GM19397 (cell line): ENCODE measurements at regions not wholly inside any gene's neighbourhood (a gene's known extent, or its start where the extent isn't known, plus 50 kb on each side); places are given as distances from the start of the nearest gene placed in this dataset.
"Not testable (repeated sequence)": the region's sequence is repeated elsewhere in the genome, so short reads cannot be mapped to it uniquely, and the experiment has no call there.

Experiments
- ATAC-seq: cut with Tn5 transposase; IDR thresholded peaks from one replicate; pipeline ENCODE4 v1.9.1; 2021; ENCODE audit warnings: mild to moderate bottlenecking, moderate library complexity; ENCODE audit not compliant: unreplicated experiment

DNA sequence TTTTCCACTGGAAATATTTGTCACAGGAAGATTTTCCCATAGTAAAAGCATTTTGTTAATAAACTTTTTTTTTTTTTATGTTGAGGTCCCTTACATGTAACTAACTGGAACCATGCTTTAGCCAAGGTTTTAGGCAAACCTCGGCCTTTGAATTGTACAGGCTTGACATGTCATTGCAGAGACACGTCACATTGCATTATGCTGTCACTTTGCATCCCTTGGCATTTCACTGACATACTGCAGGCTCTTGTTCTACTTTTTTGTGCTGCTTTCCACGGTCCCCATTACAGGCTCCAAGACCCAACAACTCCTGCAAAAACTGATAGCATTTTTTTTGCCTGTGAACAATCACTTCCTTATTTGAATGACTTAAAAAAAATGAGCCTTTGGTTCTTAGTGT, 724.3 kb downstream of the TTLL7 start:
- ATAC-seq: not testable (repeated sequence)

DNA sequence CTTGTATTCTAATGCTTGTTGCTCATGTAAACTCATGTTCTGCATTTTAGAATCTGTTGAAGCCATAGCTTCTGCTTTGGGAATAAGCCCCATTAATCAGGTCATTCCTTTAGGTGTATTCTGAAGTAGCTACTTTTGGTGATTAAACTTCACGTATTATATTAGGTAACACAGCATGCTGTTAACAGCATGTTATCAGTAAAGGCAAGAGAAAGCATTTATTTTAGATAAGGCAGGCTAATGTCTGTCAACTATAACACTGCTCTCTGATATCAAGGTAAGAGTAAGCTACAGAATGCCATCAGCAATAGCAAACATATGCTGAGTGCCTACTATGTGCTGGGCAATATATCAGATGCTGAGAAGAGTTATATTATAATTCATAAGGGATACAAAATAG, 726.4 kb downstream of the TTLL7 start:
- not testable (repeated sequence) for ATAC-seq

DNA sequence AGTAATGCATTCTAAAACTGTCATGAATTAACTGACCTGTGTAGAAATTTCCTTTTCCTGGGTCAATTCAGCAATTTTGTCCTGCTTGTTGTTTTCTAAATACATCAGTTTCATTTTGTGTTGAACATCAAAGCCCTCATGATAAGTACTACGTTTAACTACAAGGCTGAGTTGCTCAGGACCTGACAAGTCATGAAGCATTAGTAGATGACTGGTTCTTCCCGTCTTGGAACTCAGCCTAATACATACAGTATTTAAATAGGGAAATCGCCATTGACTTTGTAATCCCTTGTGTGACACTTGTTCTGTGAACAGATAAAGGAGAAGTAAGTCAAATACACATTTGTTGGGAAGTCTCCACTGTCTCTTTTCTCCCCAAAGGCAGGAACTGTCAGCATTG, 727.1 kb downstream of the TTLL7 start:
- ATAC-seq: not testable (repeated sequence)

- ATAC-seq: not testable (repeated sequence)
These were observed 728.1 kb downstream of the TTLL7 start for GRCh38 chr1:83270801-83271200.

DNA sequence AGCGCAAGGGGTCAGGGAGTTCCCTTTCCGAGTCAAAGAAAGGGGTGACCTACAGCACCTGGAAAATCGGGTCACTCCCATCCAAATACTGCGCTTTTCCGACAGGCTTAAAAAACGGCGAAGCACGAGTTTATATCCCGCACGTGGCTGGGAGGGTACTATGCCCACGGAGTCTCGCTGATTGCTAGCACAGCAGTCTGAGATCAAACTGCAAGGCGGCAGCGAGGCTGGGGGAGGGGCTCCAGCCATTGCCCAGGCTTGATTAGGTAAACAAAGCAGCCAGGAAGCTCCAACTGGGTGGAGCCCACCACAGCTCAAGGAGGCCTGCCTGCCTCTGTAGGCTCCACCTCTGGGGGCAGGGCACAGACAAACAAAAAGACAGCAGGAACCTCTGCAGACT, 735.1 kb downstream of the TTLL7 start:
- not testable (repeated sequence) for ATAC-seq

- ATAC-seq: not testable (repeated sequence)
These were observed 747.2 kb downstream of the TTLL7 start for GRCh38 chr1:83251687-83252086.

- ATAC-seq: not testable (repeated sequence)
These were observed 752.2 kb downstream of the TTLL7 start for GRCh38 chr1:83246780-83247179.

- ATAC-seq: not testable (repeated sequence)
These were observed 754.1 kb downstream of the TTLL7 start for GRCh38 chr1:83244832-83245231.

- not testable (repeated sequence) for ATAC-seq
These were observed 759.4 kb downstream of the TTLL7 start for GRCh38 chr1:83239568-83239967.

GRCh38 chr1:83238654-83239053, 760.3 kb downstream of the TTLL7 start:
- not testable (repeated sequence) for ATAC-seq

GRCh38 chr1:83219788-83220187, 779.1 kb downstream of the TTLL7 start:
- ATAC-seq: not testable (repeated sequence)

DNA sequence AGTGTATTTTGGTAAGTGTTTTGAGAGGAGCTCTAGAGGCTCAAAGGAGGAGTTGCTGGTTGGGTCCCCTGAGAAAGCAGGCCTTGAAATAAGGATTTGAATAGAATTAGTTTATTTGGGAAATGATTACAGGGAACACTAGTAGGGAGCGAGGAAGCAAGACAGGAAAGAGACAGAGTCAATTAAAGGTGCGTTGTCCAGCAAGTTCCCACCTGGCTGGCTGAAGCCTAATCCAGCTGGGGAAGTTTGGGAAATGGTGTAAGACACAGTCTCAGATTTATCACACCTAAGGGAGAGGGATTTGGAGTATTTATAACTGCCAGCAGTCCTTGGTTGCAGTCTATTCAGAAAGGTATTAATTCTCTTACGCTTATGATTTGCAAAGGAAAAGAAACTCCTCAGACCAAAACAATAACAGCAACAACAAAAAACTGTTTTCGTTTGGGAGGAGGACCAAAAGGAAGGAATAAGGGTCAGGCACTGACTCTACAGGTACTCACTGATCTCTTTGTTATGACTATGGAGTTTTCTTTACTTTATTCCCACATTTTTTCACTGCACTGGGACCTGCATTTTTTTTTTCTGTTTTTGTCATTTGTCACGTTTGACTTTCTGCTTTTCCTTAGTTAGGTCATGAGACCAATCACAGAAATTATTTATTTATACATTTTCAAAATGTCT, 780.8 kb downstream of the TTLL7 start:
- ATAC-seq: not testable (repeated sequence)

- not testable (repeated sequence) for ATAC-seq
These were observed 784.6 kb downstream of the TTLL7 start for GRCh38 chr1:83214317-83214716.

- ATAC-seq: not testable (repeated sequence)
These were observed 785.3 kb downstream of the TTLL7 start for GRCh38 chr1:83213648-83214047.

- ATAC-seq: not testable (repeated sequence)
These were observed 786.9 kb downstream of the TTLL7 start for GRCh38 chr1:83212033-83212432.

GRCh38 chr1:83208540-83208939, 790.4 kb downstream of the TTLL7 start:
- ATAC-seq: not testable (repeated sequence)

GRCh38 chr1:83194610-83195009, 804.3 kb downstream of the TTLL7 start:
- not testable (repeated sequence) for ATAC-seq

- not testable (repeated sequence) for ATAC-seq
These were observed 816.8 kb downstream of the TTLL7 start for GRCh38 chr1:83182033-83182728.

DNA sequence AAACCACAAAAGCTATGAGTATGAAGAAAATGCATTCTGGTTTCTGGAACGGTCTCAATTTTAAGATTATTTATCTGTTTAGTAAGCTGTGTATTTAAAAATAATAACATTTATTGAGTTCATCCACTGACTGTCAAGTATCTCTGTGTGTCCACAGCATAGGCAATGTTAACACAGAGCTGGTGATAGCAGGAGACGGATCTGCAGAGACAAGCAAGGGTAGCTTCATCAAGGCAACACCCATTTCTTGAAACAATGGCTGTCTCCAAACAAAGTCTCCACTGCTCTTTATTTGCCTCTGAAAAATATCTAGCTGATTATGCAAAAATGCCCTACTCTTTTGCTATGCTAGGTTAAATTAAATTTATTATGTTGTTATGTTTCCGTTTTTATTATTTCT, 818.3 kb downstream of the TTLL7 start:
- not testable (repeated sequence) for ATAC-seq

- ATAC-seq: not testable (repeated sequence)
These were observed 831.3 kb downstream of the TTLL7 start for GRCh38 chr1:83167634-83168033.

GRCh38 chr1:83163879-83164475, 835.0 kb downstream of the TTLL7 start:
- not testable (repeated sequence) for ATAC-seq

DNA sequence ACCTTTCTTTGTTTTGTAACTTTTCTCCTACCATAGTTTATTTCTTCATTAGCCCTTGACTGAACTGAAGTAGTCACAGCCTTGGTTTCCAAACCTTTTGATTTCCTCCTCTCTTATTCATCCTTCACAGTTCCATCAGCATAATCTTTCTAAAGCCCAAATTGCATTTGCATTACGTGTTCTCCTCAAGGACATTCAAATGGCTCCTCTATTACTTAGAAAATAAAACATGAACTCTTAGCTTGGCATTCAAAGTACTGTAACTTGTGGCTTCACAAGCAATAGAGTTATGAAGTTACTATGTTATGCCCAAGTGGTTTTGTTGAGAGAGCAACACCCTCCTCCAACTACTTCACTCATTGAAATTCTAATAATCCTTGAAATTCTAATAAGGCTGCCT, 840.0 kb downstream of the TTLL7 start:
- ATAC-seq: not testable (repeated sequence)
